Right kidney (tissue), 1 donor: ENCODE measurements at regions not wholly inside any gene's neighbourhood (a gene's known extent, or its start where the extent isn't known, plus 50 kb on each side); places are given as distances from the start of the nearest gene placed in this dataset.

Source experiments
- DNase-seq: peaks from one replicate; pipeline ENCODE4 v3.0.0-alpha.2; 2016

- no peak for DNase-seq
These were observed 232.3 kb upstream of the MYT1L start for GRCh38 chr2:2563309-2563860.

- DNase-seq: no peak
These were observed 231.8 kb upstream of the MYT1L start for GRCh38 chr2:2562867-2563266.

- DNase-seq: no peak
These were observed 230.4 kb upstream of the MYT1L start for GRCh38 chr2:2561346-2562095.

GRCh38 chr2:2560374-2561015 is 229.4 kb upstream of the MYT1L start:
- DNase-seq: no peak

GRCh38 chr2:2558476-2558875 is 227.4 kb upstream of the MYT1L start:
- DNase-seq: no peak

- no peak for DNase-seq
These were observed 226.4 kb upstream of the MYT1L start for GRCh38 chr2:2557475-2557874.

- no peak for DNase-seq
These were observed 219.8 kb upstream of the MYT1L start for GRCh38 chr2:2550856-2551255.

DNA sequence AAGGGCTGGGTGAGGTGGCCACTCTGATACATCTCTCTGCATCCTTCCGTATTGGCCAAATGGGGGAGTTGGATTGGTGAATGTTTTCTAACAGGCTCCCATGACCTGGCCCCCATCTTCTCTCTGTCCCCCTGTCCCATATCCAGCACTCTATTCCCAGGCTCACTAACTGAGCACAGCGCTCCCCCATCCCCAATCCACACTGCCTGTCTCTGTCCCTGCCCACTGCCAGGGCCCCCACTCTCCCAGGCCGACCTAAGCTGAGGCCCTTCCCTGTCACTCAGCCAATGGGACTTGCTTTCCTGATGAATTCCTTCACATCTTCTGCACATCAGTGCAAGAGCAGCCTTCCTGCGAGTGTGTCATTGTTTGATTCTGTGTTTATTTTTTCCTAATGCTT is 216.8 kb upstream of the MYT1L start:
- no peak for DNase-seq

DNA sequence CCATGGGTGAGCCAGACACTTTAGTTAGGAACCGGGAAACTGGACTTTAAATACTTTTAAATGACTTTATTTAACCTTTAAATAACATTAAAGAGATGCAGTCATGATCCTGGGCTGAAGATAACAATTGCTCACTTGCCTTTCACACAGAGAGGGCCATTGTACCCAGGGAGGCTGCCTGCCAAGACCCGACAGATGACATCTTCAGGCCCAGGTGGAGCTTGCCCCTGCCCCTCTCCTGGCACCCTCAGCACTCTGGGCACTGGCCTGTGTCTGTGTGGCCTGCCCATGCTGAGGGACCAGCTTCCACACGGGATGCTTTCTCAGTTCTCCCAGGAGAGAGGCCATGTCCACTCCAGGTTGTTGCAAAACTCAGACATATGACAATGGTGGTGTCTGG is 216.4 kb upstream of the MYT1L start:
- DNase-seq: no peak

DNA sequence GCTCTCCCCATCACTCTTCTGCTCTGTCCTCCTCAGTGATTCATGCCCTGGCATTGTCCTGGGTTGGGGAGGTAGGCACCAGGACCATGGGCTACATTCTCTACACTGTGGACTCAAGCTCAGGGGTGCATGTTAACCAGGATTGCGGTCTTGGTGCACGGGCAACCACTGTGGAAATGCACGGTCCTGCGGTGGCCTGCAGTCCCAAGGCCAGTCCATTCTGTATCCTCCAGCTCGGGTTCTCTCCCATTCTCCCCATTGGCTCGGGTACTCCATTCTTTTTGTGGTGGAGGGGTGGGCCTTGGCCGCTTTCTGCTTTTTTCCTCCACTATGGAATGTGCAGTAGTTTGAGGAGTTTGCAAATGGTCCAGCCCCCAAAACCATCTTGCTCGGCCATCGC is 215.0 kb upstream of the MYT1L start:
- DNase-seq: no peak

GRCh38 chr2:2542966-2543611 is 212.0 kb upstream of the MYT1L start:
- peak; percentile 69 for DNase-seq

DNA sequence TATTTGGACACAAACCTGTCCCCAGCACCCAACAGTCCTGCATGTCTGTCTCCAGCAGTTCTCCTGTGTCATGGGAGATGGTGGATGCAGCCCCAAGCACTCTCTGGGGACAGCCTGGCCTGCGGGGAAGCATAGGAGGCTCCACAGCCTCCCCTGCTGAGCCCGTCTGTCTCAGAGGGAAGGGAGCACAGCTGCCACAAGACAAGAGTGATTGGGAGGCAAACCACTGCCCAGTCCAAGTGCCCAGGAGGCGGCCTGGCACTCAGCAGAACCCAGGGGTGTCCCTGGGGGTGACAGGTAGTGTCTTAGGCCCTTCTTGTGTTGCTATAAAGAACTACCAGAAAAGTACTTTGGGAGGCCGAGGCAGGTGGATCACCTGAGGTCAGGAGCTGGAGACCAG is 211.2 kb upstream of the MYT1L start:
- no peak for DNase-seq

GRCh38 chr2:2540406-2540805 is 209.3 kb upstream of the MYT1L start:
- no peak for DNase-seq

DNA sequence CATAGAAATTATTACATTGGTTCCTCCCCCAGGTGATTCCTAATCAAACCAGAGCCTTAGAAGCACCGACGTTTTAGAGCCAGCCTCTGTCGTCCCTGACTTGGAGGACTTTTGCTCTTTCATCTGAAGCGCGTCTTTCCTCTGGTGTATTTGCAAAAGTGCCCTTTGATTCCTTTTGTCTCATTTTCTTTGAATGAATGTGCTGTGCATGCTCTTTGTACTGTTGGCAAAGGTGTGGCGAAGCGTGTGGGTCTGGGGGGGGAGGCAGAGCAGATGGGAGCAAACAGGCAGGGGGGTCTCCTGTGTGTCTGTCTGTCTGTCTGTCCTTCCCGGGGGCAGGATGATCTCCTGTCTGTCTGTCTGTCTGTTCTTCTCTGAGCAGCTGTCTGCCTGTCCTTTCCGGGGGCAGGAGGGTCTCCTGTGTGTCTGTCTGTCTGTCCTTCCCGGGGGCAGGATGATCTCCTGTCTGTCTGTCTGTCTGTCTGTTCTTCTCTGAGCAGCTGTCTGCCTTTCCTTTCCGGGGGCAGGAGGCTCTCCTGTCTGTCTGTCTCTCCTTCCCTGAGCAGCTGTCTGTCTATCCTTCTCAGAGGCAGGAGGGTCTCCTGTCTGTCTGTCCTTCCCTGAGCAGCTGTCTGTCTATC is 205.5 kb upstream of the MYT1L start:
- no peak for DNase-seq

- DNase-seq: no peak
These were observed 199.3 kb upstream of the MYT1L start for GRCh38 chr2:2530334-2530733.

DNA sequence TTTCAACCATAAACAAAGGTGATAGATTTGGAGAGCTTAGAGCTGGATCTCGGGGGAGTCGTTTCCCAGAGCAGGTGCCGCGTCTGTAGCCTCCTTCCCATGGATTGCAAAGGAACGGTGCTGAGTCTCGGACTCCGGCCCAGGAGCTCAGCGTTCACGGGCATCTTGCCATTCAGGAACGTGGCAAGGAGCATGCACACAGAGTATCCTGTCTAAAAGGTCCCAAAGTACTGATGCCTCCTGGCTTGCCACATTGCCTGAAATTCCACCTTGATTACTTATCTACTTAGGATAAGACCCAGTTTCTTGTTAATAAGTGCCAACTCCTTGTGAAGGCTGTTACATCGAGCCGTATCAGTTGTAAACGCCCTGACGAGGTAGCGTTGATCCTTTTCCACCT is 197.8 kb upstream of the MYT1L start:
- DNase-seq: no peak

- no peak for DNase-seq
These were observed 196.1 kb upstream of the MYT1L start for GRCh38 chr2:2527148-2527547.

DNA sequence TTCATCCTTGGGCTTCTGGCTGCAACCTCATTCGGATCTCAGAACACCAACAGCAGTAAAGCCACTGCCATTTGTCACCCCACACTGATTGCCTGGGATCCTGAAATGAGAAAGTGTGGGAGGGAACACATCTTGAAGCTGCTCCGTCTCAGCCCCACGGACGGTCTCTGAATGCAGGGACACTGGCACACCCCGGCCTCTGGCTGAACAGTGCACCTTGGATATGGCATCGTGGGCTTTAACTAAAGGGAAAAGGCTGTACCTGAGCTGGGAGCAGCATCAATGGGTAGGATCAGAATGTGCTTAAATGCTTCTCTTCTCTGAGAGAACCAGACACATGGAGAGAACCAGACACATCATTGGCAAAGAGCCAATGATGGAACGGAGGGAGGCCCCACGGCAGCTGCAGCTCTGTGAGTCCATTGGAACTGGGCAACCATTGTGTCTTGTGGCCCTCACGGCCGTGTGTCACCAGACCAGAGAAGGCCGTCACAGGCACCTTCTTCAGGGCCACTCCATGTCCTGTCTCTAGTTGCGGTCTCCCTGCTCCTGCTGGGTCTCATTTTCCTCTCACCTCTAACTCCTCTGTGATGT is 193.4 kb upstream of the MYT1L start:
- peak; percentile 42 for DNase-seq

DNA sequence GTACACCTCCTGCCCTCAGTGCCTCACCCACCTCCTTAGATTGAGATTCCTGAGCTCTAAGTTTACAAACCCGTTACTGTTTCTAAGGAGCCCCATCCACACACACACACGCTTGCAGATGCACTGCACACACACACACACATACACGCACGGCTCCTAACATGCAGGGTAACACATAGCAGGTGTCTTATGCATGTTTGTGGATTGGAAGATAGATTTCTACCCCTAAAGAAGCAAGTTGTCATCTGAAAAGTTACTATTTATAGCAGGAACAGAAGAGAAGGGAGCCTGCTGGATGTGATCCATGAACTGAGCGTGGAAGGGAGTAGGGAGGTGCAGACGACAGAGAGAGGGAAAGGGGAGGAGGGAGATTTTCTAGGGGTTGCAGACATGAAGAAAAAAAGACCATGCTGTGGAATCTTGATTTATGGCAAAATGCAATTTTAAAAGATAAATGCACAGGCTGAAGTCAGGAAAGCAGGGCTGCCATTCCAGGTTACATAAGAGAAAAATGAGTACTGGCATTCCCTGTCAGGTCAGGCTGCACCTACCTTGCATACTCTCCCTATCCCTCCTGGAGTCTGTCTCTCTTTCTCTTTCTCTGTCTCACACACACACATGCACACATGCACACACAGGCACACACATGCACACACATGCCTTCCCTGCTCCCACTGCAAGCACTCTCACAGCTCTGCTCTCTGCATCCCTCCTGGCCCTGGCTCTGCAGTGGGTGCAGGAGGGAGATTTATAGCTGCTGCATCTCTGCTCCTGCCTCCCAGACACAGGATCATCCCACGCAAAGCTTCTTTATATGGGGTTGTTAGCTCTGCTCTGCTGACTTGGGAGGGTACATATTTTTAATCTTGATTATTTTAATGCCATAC is 192.6 kb upstream of the MYT1L start:
- DNase-seq: peak; percentile 51

DNA sequence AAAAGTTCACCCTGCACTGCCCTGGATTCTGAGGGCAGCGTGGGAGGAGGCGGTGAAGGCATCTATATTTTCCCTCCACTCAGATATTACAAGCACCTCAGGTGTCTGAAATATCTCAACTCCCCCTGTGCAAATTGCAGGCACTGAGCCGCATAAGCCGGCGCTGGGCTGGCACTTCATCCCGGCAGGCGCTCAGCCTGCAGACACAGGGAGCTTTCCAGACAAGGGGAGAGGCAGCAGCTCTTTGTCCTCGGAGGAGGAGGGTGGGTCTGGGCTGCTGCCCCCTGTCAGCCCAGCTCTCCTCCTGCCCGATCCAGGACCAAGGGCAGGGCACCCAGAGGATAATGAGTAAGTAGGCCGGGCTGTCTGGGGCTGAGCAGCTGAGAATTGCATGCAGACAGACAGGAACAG is 189.3 kb upstream of the MYT1L start:
- DNase-seq: no peak

DNA sequence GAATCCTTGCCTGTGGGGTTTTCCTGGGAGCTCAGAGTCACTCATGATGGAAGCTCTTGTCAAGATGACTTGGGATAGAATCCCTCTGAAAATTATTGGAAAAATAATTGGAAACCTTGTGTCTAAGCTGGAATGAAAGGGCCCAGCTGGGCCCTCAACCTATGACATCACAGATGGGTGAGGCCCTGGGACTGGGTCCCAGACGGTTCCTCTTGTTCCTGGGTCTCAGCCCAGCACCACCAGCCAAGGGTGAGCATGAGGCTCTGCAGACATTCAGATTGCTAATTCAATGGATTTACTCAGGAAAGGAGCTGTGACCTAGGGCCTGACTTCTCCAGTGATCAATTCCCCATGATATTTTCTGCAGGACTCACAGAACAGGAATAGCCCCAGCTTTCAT is 188.3 kb upstream of the MYT1L start:
- no peak for DNase-seq

DNA sequence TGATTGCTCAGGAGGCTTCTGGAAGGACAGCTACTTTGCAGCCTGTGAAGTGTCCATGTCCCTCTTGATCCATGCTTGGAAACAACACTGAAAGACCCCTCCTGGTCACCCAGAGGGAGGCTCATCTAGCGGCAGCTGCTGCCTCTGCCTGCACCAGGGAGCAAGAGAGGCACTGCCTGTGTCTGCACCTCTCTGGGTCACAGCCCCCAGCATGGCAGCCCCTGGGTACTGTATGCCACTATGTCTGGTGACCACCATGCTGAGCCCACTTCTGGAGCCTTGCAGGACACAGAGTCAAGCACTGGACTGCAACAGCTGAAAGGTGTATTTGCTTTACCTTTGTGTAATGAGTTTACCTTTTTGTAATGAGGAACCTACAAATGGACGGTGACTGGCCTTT is 186.3 kb upstream of the MYT1L start:
- no peak for DNase-seq
